Omental fat pad (tissue), 3 donors: ENCODE measurements at regions not wholly inside any gene's neighbourhood (a gene's known extent, or its start where the extent isn't known, plus 50 kb on each side); places are given as distances from the start of the nearest gene placed in this dataset.
"Not testable (repeated sequence)": the region's sequence is repeated elsewhere in the genome, so short reads cannot be mapped to it uniquely, and the experiment has no call there.

Experiments
- ATAC-seq: fragments of 150-250 bp; one replicate; pipeline ENCODE4 v1.9.1; 2016; ENCODE audit warnings: mild to moderate bottlenecking, moderate library complexity; ENCODE audit not compliant: low FRiP score
- DNase-seq: peaks from one replicate; pipeline ENCODE4 v3.0.0-alpha.2; 2019; ENCODE audit warnings: low spot score
- TF ChIP-seq, protein P1 (sequence below), 3 donors: fragments of 450-650 bp; IDR thresholded peaks; one replicate each; pipeline ENCODE4 v1.5.1; 2016 to 2017; ENCODE audit warnings: antibody characterized with exemption in 3 of 3, mild to moderate bottlenecking in 3 of 3, moderate library complexity in 2 of 3

DNA sequence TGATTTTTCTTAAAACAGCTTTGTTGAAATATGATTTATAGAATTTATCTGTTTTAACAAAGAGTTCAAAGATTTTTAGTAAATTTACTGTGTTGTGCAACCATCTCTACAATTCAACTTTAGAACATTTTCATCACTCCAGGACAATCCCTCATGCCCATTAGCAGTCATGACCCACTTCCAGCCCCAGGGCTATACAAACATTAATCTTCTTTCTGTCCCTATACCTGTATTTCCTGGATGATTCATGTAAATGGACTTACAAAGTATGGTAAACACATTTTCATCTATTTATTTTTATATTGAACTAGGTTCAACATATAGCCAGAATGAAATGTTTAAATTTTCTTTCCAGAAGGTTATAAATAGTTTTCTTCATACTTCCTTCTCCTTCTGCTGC is 127.8 kb upstream of the CCDC180 start:
- TF ChIP-seq, protein P1, sequence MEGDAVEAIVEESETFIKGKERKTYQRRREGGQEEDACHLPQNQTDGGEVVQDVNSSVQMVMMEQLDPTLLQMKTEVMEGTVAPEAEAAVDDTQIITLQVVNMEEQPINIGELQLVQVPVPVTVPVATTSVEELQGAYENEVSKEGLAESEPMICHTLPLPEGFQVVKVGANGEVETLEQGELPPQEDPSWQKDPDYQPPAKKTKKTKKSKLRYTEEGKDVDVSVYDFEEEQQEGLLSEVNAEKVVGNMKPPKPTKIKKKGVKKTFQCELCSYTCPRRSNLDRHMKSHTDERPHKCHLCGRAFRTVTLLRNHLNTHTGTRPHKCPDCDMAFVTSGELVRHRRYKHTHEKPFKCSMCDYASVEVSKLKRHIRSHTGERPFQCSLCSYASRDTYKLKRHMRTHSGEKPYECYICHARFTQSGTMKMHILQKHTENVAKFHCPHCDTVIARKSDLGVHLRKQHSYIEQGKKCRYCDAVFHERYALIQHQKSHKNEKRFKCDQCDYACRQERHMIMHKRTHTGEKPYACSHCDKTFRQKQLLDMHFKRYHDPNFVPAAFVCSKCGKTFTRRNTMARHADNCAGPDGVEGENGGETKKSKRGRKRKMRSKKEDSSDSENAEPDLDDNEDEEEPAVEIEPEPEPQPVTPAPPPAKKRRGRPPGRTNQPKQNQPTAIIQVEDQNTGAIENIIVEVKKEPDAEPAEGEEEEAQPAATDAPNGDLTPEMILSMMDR (IDR thresholded peaks at IDR 0.05) = no peak
- no peak for DNase-seq
- no peak for ATAC-seq

DNA sequence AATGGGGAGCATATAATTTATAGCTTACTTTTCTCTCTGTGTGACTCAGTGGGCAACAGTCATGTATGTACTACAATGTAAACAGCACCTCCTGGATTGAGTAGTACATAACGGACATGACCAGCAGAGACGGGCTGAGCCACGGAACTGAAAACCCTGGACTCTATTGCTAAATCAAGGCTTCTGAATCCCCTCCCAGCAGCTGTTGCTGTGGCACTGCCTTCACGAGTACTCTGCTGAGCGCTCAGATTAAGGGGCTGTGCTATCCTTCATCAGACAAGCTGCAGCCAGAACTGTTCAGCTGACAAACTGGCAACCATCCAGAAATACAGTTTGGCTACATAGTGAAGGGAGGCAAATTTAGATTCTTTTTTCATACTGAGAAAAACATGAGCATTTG is 131.3 kb upstream of the CCDC180 start:
- DNase-seq (no peak), ATAC-seq (no peak)
- TF ChIP-seq, protein P1 (IDR thresholded peaks at IDR 0.05) = no peak

DNA sequence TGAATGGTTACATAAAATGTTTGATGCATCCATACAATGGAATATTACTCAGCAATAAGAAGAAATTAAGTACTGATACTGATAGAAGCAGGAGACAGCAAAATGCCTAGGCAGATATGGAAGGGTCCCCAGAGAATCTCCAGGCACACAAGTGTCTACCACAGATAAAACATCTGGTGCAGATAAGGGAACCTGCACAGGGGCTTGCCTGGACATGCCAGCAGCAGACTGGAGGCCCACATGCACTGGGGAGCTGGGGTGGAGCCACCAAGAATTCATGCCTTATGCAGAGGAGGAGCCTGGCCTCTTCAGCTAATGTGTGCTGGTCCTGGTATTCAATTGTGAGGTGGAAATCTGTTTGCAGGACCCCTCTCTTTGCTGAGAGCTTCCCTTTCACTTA is 129.2 kb upstream of the CTSV start:
- DNase-seq, ATAC-seq: not testable (repeated sequence)

DNA sequence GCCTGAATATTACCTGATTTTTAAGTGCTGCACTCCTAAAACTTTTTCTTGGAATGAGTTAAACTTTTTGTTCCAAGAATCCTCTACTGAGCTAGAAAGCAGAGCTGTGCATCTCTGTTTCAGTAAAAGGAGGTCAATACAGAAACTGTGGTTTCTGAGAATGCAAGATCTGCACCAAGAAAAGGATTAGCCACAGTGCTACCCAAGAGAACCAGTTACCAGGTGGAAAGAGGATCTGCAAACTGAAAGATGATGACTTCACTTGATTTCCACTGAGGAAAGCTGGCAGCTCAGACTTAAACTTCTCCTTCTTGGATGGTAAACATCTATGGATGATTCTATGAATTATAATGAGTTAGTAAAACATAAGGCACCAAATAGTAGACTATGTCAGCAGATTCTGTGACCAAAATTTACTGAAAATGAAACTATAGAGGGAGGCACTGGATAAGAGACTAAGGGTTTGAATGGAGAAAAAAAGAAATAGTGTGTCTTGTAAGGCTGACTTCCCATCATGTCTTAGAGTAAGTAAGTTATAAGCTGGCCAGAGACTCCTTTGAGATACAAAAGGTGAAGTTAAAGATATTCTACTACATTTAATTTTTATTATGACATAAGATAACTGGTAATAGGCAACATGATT is 127.7 kb upstream of the CTSV start:
- DNase-seq, ATAC-seq: not testable (repeated sequence)

DNA sequence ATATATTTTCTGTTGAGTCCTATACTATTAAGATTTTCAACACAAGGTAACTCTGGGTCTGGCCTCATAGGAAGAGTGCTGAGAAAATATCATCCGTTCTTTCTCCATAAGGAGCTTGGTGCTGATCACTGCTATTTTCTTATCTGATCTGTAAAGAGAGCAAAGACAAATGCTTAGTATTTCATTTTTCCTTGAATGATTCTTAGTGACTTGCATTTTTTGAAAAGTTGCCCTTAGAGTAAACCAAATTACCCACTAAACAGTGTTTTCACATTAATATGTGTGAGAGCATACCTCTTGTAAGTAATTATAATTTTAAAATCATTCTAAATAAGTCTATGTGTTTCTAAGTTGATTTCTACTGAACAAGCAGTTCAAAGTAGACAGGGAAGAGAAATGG is 121.3 kb upstream of the CTSV start:
- DNase-seq = no peak
- ATAC-seq = no peak
- TF ChIP-seq, protein P1 (IDR thresholded peaks at IDR 0.05) = no peak

DNA sequence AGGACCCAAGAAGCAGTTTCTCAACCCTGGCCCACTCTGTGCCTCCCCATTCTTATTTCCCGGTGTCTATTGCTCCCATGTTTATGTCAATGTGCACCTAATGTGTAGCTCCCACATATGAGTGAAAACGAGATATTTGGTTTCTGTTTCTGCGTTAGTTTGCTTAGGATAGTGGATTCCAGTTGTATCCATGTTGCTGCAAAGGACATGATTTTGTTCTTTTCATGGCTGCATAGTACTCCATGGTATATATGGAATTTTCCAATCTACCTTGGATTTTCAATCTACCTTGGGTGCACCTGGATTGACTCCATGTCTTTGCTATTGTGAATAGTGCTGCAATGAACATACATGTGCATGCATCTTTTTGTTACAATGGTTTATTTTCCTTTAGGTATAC is 119.8 kb upstream of the CTSV start:
- ATAC-seq, DNase-seq: not testable (repeated sequence)

DNA sequence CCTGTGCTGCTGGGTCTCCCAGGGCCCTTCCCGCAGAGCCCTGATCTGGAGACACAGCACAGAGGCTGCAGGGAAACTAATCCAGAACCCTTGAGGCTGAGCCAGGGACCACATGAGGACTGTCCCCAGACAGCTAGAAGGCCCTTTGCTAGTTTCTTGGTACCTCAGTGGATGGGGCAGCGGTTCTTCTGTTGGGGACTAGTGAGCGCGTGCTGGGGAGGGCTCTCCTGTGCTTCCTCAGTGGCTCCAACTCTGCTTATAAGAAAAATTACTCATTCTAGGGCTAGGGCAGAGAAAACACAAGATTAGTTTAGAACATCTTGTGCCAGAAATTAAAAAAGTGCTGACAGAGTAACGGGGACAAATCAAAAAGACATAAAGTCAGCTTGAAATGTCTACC is 116.5 kb upstream of the CTSV start:
- not testable (repeated sequence) for ATAC-seq, DNase-seq

DNA sequence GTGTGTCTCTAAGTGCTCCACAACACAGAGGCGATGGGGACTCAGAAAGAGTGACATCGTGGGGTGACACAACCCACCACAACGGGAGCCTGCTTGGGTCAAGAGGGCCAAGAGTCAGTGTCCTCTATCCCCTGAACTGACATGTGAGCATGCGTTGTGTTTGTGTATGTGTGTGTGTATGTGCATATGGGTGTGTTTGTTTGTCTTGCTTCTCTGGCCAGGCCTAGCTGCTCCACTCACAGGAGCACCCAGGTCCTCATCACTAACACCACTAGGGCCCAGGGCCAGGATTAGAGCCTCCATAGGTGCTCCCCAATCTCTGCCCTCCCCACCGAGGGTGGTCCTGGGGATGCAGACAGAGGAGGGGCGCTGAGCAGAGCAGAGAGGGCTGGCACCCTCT is 115.0 kb upstream of the CTSV start:
- ATAC-seq (no peak), DNase-seq (no peak)
- TF ChIP-seq, protein P1 (IDR thresholded peaks at IDR 0.05) = no peak

DNA sequence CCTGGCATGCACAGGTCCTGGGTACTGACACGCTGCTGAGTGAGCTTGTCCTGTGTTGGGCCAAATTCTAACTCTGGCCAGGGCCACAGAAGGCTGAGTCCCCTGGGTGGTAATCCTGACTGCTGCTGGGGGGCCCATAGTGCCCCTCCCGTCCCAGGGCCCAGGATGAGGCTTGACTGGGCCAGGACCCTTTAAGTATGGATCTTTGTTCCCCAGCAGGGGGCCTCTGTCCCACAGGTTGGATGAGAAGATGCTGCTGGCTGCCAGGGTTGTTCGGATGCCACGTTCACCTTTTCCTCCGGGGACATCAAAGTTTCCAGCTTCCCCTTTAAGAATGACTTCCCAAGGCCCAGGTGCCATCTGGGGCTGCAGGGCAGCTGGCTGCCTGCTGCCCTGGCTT is 114.2 kb upstream of the CTSV start:
- DNase-seq, ATAC-seq: not testable (repeated sequence)

DNA sequence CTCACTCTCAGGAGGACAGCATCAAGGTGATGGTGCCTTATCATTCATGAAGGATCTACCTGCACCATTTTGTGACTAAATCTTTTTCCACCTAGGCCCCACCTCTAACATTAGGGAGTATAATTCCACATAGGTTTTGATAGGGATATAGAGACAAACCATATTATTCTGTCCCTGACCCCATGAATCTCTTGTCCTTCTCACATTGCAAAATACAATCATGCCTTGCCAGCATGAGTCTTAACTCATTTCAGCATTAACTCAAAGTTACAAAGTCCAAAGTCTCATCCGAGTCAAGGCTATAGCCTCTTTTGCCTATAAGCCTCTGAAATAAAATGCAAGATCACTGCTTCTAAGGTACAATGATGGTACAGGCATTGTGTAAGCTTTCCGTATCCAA is 111.5 kb upstream of the CTSV start:
- ATAC-seq, DNase-seq: not testable (repeated sequence)

DNA sequence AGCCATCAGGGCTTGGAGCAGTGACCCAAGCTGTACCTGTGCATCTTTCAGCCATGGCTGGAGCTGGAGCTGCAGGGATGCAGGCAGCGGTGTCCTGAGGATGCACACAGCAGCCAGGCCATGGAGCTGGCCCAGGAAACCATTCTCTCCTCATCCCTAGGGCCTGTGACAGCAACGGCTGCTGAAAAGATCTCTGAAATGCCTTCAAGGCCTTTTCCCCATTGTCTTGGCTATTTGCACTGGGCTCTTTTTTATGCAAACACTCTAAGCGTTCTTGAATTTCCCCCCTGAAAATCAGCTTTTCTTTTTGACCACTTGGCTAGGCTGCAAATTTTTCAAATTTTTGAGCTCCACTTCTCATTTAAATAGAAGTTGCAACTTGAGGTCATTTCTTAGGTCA is 109.5 kb upstream of the CTSV start:
- ATAC-seq, DNase-seq: not testable (repeated sequence)

DNA sequence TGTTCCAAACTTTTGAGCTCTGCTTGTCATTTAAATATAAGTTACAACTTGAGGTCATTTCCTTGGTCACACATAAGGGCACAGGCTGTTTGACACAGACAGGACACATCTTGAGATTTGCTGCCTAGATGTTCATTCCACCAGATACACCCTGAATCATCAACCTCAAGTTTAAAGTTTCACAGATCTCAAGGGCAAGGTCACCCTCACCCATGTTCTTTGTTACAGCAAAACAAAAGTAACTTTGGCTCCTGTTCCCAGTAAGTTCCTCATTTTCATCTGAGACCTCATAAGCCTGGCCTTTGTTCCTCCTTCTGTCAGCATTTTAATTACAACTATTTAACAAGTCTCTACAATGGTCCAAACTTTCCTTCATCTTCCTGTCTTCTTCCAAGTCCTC is 106.7 kb upstream of the CTSV start:
- ATAC-seq, DNase-seq: not testable (repeated sequence)
